ENCODE measurements at regions not wholly inside any gene's neighbourhood (a gene's known extent, or its start where the extent isn't known, plus 50 kb on each side); places are given as distances from the start of the nearest gene placed in this dataset.

GRCh38 chr13:44026194-44026593 is 146.5 kb downstream of the LACC1 start:
- Histone ChIP-seq H3K9me3 (no peaks in the 10 kb centered on the region), H3K27me3 (no peaks in the 10 kb centered on the region), H3K36me3 (no peaks in the 10 kb centered on the region), H3K4me3 (no peak overlapping the region), H3K27ac (no peak overlapping the region), H3K4me1 (no peaks in the 10 kb centered on the region)
- DNase-seq, result no peak
- no peak for TF ChIP-seq POLR2A (IDR thresholded peaks at IDR 0.05)
- TF ChIP-seq, protein P1, sequence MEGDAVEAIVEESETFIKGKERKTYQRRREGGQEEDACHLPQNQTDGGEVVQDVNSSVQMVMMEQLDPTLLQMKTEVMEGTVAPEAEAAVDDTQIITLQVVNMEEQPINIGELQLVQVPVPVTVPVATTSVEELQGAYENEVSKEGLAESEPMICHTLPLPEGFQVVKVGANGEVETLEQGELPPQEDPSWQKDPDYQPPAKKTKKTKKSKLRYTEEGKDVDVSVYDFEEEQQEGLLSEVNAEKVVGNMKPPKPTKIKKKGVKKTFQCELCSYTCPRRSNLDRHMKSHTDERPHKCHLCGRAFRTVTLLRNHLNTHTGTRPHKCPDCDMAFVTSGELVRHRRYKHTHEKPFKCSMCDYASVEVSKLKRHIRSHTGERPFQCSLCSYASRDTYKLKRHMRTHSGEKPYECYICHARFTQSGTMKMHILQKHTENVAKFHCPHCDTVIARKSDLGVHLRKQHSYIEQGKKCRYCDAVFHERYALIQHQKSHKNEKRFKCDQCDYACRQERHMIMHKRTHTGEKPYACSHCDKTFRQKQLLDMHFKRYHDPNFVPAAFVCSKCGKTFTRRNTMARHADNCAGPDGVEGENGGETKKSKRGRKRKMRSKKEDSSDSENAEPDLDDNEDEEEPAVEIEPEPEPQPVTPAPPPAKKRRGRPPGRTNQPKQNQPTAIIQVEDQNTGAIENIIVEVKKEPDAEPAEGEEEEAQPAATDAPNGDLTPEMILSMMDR (IDR thresholded peaks at IDR 0.05), result no peak

DNA sequence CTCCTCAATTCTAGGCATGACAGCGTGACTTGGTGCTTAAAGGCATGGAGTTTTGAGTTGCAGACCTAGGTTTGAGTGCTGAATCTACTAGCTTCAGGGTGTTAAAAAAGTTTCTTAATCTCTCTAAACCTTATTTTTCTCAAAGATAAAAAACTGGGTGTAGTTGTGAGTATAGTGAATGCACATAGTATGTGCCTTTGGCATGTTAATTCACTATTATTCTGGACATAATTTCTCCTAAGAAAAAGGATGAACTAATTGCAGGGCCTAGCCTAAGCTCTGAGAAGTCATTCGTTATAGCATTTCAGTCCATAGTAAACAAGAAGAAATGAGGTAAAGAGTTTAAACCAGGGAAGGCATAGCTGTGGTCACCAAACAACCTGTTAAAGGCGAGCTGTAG is 149.0 kb downstream of the LACC1 start:
- no peak overlapping the region for H3K4me3 ChIP-seq
- TF ChIP-seq, protein P1 (IDR thresholded peaks at IDR 0.05), result no peak
- no peak for TF ChIP-seq POLR2A (IDR thresholded peaks at IDR 0.05)
- no peaks in the 10 kb centered on the region for H3K9me3 ChIP-seq
- no peaks in the 10 kb centered on the region for H3K36me3 ChIP-seq
- DNase-seq, result no peak
- no peaks in the 10 kb centered on the region for H3K27me3 ChIP-seq
- no peaks in the 10 kb centered on the region for H3K4me1 ChIP-seq
- no peak overlapping the region for H3K27ac ChIP-seq

- Histone ChIP-seq H3K27ac (no peak overlapping the region), H3K4me3 (no peak overlapping the region), H3K9me3 (no peaks in the 10 kb centered on the region), H3K27me3 (no peaks in the 10 kb centered on the region), H3K4me1 (no peaks in the 10 kb centered on the region), H3K36me3 (no peaks in the 10 kb centered on the region)
- no peak for DNase-seq
- TF ChIP-seq, protein P1 (IDR thresholded peaks at IDR 0.05), result no peak
Measured at GRCh38 chr13:44030615-44031014, 150.9 kb downstream of the LACC1 start.

- Histone ChIP-seq H3K36me3 (no peaks in the 10 kb centered on the region), H3K9me3 (no peaks in the 10 kb centered on the region), H3K4me1 (no peaks in the 10 kb centered on the region), H3K4me3 (no peak overlapping the region), H3K27ac (no peak overlapping the region), H3K27me3 (no peaks in the 10 kb centered on the region)
- DNase-seq, result no peak
- TF ChIP-seq, protein P1 (IDR thresholded peaks at IDR 0.05), result no peak
- TF ChIP-seq POLR2A (IDR thresholded peaks at IDR 0.05), result no peak
Measured at GRCh38 chr13:44031555-44031954, 151.9 kb downstream of the LACC1 start.

DNA sequence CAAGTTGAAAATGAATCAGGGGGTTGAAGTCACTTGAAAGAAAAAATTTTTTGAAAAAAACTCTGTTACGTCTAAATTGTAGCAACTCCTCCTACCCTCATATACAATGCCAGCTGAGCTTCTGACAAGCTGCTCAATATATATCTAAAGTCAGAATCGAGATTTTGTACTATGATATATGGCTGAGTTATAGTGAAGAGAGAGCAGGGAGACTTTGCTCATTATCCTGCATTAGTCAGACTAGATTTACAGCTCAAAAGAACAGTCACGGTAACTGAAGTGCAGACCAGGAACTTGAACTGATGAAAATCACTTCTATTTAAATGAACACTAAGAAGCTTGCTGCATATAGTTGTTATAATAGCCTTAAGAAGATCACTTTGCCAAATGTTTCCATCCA is 153.1 kb downstream of the LACC1 start:
- no peaks in the 10 kb centered on the region for H3K36me3 ChIP-seq
- no peak for DNase-seq
- TF ChIP-seq POLR2A (IDR thresholded peaks at IDR 0.05), result no peak
- TF ChIP-seq, protein P1 (IDR thresholded peaks at IDR 0.05), result no peak

DNA sequence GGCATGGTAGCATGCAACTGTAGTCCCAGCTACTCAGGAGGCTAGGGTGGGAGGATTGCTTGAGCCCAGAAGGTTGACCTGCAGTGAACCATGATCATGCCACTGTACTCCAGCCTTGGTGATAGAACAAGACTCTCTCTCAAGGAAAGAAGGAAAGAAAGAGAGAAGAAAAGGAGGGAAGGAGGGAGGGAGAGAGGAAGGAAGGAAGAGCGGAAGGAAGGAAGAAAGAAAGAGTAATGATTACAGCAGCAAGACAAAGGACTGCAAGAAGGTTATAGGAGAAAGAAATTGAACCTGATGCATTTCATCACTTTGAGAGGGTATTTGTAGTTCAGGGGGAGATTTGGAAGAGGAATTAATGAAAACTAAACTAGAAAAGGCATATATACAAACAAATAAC is 155.7 kb downstream of the LACC1 start:
- no peaks in the 10 kb centered on the region for H3K9me3 ChIP-seq
- DNase-seq, result no peak
- H3K4me1 ChIP-seq, result no peaks in the 10 kb centered on the region
- H3K27ac ChIP-seq, result no peak overlapping the region
- no peak overlapping the region for H3K4me3 ChIP-seq
- H3K27me3 ChIP-seq, result no peaks in the 10 kb centered on the region
- no peaks in the 10 kb centered on the region for H3K36me3 ChIP-seq
- TF ChIP-seq, protein P1 (IDR thresholded peaks at IDR 0.05), result no peak

More for the DNA sequence above, 153.1 kb downstream of the LACC1 start:
- Histone ChIP-seq H3K9me3 (no peaks in the 10 kb centered on the region), H3K27me3 (no peaks in the 10 kb centered on the region), H3K4me3 (no peak overlapping the region), H3K27ac (no peak overlapping the region), H3K4me1 (no peaks in the 10 kb centered on the region)
